Left lung (tissue), 4 donors: ENCODE measurements at regions not wholly inside any gene's neighbourhood (a gene's known extent, or its start where the extent isn't known, plus 50 kb on each side); places are given as distances from the start of the nearest gene placed in this dataset.

Experiments used
- ATAC-seq: fragments of 200-7000 bp; cut with Tn5 transposase; one replicate; pipeline ENCODE4 v1.9.1; 2020; ENCODE audit warnings: moderate library complexity
- DNase-seq, 4 donors: peaks; one replicate each; pipeline ENCODE4 v3.0.0-alpha.2; 2013 to 2020
- H3K27ac ChIP-seq, 2 donors: fragments of 200-600 bp; sonication (generic) in 1 of 2; one replicate each; pipeline versions ENCODE4 v1.5.0 to v1.8.0; 2020 to 2021
- H3K27me3 ChIP-seq, 2 donors: fragments of 200-600 bp; sonication (generic) in 1 of 2; one replicate each; pipeline versions ENCODE4 v1.5.0 to v1.8.0; 2020 to 2021
- H3K36me3 ChIP-seq, 2 donors: fragments of 200-600 bp; sonication (generic) in 1 of 2; one replicate each; pipeline versions ENCODE4 v1.5.0 to v1.8.0; 2020 to 2021
- H3K4me1 ChIP-seq, 2 donors: fragments of 200-600 bp; one replicate each; pipeline ENCODE4 v1.8.0; 2021
- H3K4me3 ChIP-seq, 2 donors: fragments of 200-600 bp; sonication (generic) in 1 of 2; one replicate each; pipeline versions ENCODE4 v1.5.0 to v1.8.0; 2020 to 2021; ENCODE audit warnings: mild to moderate bottlenecking in 1 of 2
- H3K9me3 ChIP-seq, 2 donors: fragments of 200-600 bp; sonication (generic) in 1 of 2; one replicate each; pipeline versions ENCODE4 v1.5.0 to v1.8.0; 2020 to 2021
- intact Hi-C, 2 donors: fragments of 100-400 bp; cut with DNase I; formaldehyde crosslinking; loops; one replicate each; pipeline versions ENCODE4 v1.11.2 to v1.14.2; 2022
- TF ChIP-seq, protein P1 (sequence below), 2 donors: fragments of 200-600 bp; sonication (generic) in 1 of 2; IDR thresholded peaks; one replicate each; pipeline versions ENCODE4 v1.5.0 to v1.8.0; 2021; ENCODE audit warnings: antibody characterized with exemption in 2 of 2
- donor health status: DM: no; HTN: yes; CAD: no.
- donor health status: DM: no; HTN: no; CAD: no.

DNA sequence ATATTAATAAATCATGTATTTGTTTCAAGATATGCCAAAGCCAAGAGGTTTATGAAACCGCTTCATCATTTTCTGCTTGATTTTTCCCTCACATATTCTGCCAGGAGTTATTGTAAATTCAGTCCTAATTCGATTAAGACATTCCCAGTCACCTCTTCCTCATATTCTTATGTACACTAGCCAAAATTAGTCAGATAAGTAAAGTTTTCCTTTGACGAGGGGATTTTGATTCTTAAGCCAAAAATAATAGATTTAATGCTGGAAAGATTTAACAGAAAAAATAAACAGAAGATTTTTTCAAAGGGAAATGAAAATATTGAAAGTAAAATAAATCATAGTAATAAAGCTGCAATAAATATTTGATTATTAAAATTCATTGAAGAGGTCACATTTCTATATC, 51.0 kb upstream of the VEGFC start:
- intact Hi-C loops: no loop called here
- DNase-seq: no peak

DNA sequence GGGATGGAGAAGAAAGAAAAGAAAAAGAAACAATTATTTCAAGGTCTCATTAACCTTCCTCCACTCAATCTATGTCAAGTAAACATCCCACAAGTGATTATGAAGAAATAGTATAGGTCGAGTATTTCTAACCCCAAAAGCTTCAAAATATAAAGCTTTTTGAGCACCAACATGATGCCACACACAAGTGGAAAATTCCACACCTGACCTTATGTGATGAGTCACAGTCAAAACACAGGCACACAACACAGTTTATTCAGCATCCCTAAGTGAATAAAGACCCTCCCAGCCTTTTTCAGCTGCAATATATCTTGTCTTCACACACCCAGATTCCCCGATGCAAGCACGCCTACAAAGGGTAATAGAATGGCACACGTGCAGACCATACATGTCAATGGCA, 51.7 kb upstream of the VEGFC start:
- no peak for ATAC-seq
- Histone ChIP-seq H3K36me3 (no peaks in the 10 kb centered on the region), H3K4me3 (no peak overlapping the region), H3K27me3 (no peaks in the 10 kb centered on the region), H3K9me3 (no peaks in the 10 kb centered on the region), H3K4me1 (no peaks in the 10 kb centered on the region), H3K27ac (no peak overlapping the region)
- TF ChIP-seq, protein P1, sequence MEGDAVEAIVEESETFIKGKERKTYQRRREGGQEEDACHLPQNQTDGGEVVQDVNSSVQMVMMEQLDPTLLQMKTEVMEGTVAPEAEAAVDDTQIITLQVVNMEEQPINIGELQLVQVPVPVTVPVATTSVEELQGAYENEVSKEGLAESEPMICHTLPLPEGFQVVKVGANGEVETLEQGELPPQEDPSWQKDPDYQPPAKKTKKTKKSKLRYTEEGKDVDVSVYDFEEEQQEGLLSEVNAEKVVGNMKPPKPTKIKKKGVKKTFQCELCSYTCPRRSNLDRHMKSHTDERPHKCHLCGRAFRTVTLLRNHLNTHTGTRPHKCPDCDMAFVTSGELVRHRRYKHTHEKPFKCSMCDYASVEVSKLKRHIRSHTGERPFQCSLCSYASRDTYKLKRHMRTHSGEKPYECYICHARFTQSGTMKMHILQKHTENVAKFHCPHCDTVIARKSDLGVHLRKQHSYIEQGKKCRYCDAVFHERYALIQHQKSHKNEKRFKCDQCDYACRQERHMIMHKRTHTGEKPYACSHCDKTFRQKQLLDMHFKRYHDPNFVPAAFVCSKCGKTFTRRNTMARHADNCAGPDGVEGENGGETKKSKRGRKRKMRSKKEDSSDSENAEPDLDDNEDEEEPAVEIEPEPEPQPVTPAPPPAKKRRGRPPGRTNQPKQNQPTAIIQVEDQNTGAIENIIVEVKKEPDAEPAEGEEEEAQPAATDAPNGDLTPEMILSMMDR (IDR thresholded peaks at IDR 0.05): no peak
- DNase-seq: no peak
- intact Hi-C loops: no loop called here

More for the DNA sequence above, 51.0 kb upstream of the VEGFC start:
- Histone ChIP-seq H3K4me1 (no peaks in the 10 kb centered on the region), H3K27me3 (no peaks in the 10 kb centered on the region), H3K9me3 (no peaks in the 10 kb centered on the region), H3K36me3 (no peaks in the 10 kb centered on the region), H3K4me3 (no peak overlapping the region), H3K27ac (no peak overlapping the region)
- TF ChIP-seq, protein P1 (IDR thresholded peaks at IDR 0.05): no peak
- ATAC-seq: no peak

DNA sequence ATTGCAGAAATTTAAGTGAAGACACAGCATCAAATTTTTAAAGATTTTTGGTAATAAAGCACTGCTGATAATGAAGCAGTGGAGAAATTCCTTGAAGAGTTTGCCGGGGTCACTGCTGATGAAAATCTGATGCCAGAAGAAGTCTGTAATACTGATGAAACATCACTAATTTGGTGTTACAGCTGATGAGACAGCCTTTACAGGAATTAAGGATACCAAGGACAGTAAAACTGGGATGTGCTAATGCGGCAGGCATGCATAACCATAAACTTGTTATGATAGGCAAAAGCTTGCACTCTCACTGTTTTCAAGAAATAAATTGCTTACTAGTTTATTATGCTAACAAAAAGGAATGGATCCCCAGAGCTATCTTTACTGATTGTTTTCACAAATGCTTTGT, 52.9 kb upstream of the VEGFC start:
- H3K4me1 ChIP-seq: no peaks in the 10 kb centered on the region
- no peaks in the 10 kb centered on the region for H3K36me3 ChIP-seq
- DNase-seq: no peak
- H3K27me3 ChIP-seq: no peaks in the 10 kb centered on the region
- ATAC-seq: no peak
- intact Hi-C loops: no loop called here
- H3K9me3 ChIP-seq: no peaks in the 10 kb centered on the region
- H3K4me3 ChIP-seq: no peak overlapping the region
- TF ChIP-seq, protein P1 (IDR thresholded peaks at IDR 0.05): no peak
- H3K27ac ChIP-seq: no peak overlapping the region

DNA sequence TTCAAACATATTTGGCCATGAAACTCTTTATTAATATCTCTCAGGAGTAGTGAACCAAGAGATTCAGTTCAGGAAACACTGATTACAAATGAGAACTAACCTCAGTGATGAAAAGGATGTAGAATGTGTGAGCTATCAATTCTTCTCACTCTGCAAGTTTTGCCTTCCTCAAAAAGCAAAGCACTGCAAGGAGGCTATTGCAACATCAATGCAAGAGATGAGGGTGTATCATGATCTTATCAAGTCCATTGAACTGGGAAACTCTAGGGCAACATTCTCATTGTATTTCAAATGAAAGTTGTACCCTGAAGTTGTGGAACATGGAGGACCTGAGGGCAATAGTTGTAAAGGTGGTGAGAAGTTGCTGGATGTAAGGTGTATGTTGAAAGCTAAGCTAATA, 56.4 kb upstream of the VEGFC start:
- DNase-seq: no peak
- no peak overlapping the region for H3K4me3 ChIP-seq
- no peak overlapping the region for H3K27ac ChIP-seq
- H3K27me3 ChIP-seq: no peaks in the 10 kb centered on the region
- H3K9me3 ChIP-seq: peaks cover 0 to 4% of the 10 kb centered on the region in 2 donors
- no peak for ATAC-seq
- TF ChIP-seq, protein P1 (IDR thresholded peaks at IDR 0.05): no peak
- no peaks in the 10 kb centered on the region for H3K4me1 ChIP-seq
- no peaks in the 10 kb centered on the region for H3K36me3 ChIP-seq
- intact Hi-C loops: no loop called here

DNA sequence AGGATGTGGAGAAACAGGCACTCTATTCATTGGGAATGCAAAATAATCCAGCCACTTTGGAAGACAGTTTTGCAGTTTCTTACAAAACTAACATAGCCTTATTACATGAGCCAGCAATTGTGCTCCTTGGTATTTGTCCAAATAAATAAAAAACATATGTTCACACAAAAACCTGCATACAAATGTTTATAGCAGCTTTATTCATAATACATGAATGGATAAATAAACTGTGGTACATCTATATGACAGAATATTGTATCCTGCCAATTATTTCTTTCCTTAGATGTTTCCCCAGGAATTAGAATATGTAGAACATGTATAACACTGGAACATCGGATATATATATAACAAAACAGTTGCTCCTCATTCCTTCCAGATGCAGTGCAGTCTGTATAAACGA, 57.7 kb upstream of the VEGFC start:
- TF ChIP-seq, protein P1 (IDR thresholded peaks at IDR 0.05): no peak
- H3K27me3 ChIP-seq: no peaks in the 10 kb centered on the region
- intact Hi-C loops: no loop called here

More for the DNA sequence above, 57.7 kb upstream of the VEGFC start:
- no peaks in the 10 kb centered on the region for H3K36me3 ChIP-seq
- no peak overlapping the region for H3K27ac ChIP-seq
- no peaks in the 10 kb centered on the region for H3K4me1 ChIP-seq
- peaks cover 0 to 4% of the 10 kb centered on the region in 2 donors for H3K9me3 ChIP-seq
- ATAC-seq (no peak), DNase-seq (no peak)
- no peak overlapping the region for H3K4me3 ChIP-seq
